Fibroblast of lung (primary cell): ENCODE measurements at regions not wholly inside any gene's neighbourhood (a gene's known extent, or its start where the extent isn't known, plus 50 kb on each side); places are given as distances from the start of the nearest gene placed in this dataset.

Source experiments
- CTCF ChIP-seq, 2 donors: IDR thresholded peaks in 1 of 2; conservative IDR thresholded peaks in 1 of 2; 1 replicate in 1 of 2; 2 replicates in 1 of 2; pipeline ENCODE4 v1.5.1; 2011 to 2012; ENCODE audit warnings: low read length in 2 of 2, control low read depth in 1 of 2, inconsistent platforms in 1 of 2, low read depth in 1 of 2, mild to moderate bottlenecking in 1 of 2
- EZH2 ChIP-seq: IDR thresholded peaks from 2 replicates; pipeline ENCODE4 v1.5.1; 2012; ENCODE audit warnings: low read length, control low read depth, mild to moderate bottlenecking; ENCODE audit errors: missing control alignments

DNA sequence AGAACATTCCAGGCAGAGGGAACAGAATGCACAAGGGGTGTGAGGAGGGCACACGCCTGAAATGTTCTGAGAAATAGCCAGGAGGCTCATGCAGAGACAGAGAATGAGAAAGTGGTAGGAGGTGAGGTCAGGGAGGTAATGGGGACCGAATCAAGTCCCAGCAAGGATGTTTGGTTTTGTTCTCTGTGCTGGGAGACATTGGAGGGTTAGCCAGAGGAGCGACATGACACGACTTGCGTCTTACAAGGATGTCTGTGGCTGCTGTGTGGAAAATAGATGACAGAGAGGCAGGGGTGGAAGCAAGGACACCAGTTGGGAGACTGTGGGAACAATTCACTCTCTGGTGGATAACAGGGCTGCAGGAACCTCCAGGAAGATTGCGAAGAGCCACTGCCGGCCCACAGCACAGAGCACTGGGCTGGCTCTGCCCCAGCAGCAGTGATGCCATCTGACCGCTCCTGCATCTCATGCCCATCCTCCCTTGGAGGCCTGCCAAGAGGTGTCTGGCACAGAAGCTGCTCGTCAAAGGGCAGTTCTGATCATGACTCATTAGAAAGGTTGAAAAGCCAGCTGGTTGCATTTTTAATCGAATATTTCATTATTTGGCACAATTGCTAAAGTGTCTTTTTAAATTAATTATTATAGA lies 57.7 kb upstream of the CD83 start:
- TF ChIP-seq CTCF (conservative IDR thresholded peaks at IDR 0.05 in 1 of 2, IDR thresholded peaks at IDR 0.05 in 1 of 2; ENCODE audit: low read depth in 1 of 2, low read length in 2 of 2) (no peak), EZH2 (no peak)
